ACHN (cell line): ENCODE measurements at regions not wholly inside any gene's neighbourhood (a gene's known extent, or its start where the extent isn't known, plus 50 kb on each side); places are given as distances from the start of the nearest gene placed in this dataset.

Experiments used
- DNase-seq: peaks from one replicate; pipeline ENCODE4 v3.0.0-alpha.2; 2015
- in situ Hi-C: cut with HindIII; loops from 2 replicates; pipeline ENCODE4 v1.10.0; 2017; ENCODE audit warnings: low sequenced_read_pairs, low pct_ligation_motif_present, low pct_unique_long_range_greater_than_20kb

DNA sequence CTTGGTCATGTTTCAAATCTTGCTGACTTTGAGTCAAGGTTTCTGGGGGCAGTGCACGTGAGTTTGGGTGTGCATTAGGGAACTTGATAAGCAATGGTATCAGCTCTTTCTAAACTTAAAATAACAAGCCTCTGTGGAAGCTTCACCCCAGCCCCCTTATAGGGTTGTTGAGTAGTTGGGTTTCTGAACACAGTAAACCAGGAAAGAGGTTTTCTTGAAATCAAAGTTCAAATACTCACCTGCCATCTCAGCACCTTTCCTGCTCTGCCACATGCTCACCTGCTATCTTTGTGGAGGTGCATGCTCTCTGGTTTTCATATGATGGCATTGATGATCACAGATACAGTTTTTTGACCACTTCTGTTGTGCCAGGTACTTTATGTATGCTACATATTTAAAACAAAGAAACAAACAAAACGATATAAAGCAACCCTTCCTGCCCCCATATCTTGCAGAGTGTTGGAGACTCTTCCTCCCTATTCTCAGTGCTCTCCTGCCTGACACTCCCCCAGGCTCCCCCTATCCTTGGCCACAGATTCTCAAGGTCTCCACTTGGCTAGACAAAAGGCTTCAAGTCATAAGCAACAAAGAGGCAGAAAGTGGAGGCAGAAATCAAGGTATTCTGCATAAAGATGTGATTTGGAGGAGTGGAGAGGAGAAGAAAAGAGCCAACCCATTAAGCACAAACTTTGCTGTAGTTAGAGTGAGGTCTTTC, 360.6 kb downstream of the CYRIA start:
- DNase-seq = no peak
- in situ Hi-C loops = no loop called here

DNA sequence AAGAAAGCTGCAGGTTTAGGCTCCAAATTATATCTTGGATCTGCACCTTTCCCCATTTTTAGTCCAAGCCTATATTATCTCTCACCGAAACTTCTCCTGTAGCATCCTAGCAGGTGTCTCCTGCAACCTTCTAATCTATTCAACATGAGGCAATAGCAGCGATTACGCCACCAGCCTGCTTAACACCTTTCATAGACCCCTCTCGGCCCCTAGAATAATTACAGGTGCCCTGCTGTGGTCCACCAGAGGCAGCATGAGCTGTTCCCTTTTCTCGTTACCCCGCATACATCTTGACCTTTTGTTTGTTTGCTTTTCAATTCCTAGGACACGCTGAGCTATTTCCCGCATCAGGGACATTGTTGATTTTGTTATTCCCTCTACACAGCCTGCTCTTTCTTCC, 361.9 kb downstream of the CYRIA start:
- no peak for DNase-seq
- in situ Hi-C loops = no loop called here

GRCh38 chr2:16303273-16303577, 362.4 kb downstream of the CYRIA start:
- in situ Hi-C loops = no loop called here

DNA sequence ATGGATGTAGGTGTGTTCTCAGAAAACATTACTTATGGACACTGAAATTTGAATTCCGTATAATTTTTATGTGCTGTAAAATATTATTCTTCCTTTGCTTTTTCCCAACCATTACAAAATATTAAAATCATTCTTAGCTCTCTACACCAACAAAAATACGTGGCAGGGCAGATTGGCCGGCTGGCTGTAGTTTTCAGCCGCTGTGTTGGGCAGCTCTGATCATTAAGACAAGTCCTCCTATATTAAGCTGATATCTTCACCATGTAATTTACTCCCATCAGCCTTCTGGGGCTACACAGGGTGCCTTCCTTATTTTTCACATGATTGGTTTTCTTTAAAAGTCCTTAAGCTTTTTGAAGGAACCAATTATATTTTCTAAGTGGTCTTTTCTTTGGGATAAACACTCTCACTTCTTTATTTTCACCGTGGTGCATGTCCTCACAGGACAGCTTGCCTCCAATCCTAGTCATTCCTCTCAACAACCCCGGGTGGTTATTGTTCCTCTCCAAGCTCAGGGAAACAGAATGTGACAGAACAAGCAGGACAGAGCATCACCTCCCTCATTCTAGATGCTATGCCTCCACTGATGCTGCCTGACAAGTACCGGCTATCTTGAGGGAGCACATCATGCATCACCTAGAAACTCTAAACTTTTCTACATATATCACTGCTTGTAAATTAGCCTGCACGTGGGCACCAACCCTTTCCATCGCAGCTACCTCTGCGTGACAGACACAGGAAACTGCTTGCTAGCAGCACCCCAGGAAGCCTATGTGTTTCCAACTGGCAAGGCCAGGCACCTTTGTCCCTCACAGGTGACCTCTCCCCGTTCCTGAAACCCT, 362.3 kb downstream of the MYCN start:
- in situ Hi-C loops = no loop called here
- DNase-seq = no peak

More at GRCh38 chr2:16303273-16303577, 362.4 kb downstream of the CYRIA start:
- DNase-seq = no peak

DNA sequence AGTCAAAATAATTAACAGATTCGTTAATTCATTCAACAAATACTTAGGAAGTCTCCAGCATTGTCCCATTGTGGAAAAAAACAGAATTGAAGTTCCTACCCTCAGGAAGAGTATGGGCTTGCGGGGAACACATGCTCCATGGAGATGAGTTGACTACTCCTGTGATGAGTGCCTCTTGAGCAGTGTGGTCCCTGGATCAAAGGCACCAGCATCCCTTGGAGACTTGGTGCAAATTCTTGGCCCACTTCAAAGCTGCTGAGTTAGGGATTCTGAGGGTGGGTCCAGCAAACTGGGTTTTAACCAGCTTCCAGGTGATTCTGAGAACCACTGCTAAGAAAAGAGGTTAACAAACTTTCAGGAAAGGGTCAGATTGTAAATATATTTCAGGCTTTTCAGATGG, 361.6 kb downstream of the MYCN start:
- in situ Hi-C loops = no loop called here
- no peak for DNase-seq

DNA sequence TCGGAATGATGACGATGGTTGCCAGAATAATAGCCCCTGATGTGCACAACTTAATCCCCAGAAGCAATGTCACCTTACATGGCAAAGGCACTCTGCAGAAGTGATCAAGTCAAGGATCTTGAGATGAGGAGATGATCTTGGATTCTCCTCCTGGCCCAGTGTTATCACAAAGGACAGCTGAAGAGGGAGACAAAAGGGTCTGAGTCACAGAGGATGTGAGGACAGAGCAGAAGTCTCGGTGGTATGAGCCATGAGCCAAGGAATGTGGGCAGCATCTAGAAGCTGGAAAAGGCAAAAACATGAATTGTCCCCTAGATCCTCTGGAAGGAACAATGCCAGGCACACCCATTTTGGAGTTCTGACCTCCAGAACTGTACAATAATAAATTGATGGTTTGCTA, 358.5 kb downstream of the MYCN start:
- in situ Hi-C loops = no loop called here

GRCh38 chr2:16296331-16297250, 356.2 kb downstream of the MYCN start:
- in situ Hi-C loops = no loop called here
- no peak for DNase-seq

More for the DNA sequence above, 358.5 kb downstream of the MYCN start:
- no peak for DNase-seq

DNA sequence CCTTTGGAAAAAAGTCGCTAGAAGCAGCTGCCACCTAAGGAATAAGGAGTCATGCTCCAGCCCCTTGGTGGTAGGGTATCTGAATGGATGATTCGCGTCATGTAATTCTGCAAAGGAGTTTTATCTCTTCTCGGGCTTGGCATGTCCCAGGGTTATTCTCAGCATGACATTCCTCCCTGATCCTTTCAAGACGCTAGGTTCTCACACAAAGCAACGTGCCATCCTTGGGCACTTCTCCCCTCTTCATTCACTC, 355.6 kb downstream of the MYCN start:
- in situ Hi-C loops = no loop called here
- DNase-seq = no peak

DNA sequence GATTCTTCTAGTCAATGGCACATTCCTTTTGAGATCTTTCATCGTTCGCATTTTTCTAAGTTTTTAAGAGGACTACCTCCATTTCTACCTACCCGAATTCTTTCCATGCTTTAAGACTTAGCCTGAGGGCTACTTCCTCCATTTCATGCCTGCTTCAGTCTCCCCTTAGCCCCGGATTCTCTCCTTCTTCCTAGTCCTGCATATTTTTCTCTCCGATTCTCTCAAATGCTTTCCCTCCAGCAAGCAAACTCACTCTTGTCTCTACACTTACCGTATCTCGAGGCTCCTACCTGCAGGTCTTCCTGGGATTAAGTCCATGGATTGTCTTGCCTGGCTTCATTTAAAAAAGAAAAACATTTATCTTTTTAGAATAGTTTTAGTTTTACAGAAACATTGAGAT, 354.4 kb downstream of the MYCN start:
- in situ Hi-C loops = no loop called here
- DNase-seq = no peak

DNA sequence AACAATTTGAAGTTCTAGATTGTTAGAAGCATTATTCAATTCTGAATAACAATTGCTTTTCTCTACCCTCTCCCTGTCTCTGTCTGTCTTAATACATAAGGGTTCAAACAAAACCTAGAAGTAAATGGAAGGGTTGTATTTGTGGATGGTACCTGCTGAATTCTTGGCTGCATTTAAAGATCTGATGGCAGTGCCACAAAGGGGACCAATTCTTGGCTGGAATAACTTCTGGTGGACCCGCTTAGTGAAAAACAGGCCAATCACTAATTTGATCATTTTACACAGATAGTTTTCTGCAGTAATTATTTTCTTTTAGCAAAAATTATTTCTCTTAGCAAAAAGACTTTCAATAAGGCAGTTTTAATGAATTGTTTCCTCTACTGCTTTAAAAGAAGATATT, 353.5 kb downstream of the MYCN start:
- DNase-seq = no peak
- in situ Hi-C loops = no loop called here

DNA sequence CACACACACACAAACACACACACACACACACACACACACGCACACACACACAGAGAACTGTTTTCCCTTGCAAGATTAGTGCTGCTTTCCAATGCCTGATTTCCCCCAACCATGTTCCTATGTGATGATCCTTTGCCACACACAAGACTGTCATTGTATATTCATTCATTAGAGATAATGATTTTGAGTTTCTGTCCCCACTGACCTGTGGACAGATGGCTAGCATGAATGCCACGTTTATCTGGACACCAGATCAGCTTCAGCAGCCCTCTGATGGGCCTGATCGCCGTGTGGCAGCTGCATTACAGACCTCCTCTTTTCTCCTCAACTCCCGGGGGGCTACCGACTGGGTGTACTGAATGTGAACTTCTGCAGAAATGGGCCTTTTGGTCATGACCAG, 353.0 kb downstream of the MYCN start:
- DNase-seq = no peak
- in situ Hi-C loops = no loop called here

DNA sequence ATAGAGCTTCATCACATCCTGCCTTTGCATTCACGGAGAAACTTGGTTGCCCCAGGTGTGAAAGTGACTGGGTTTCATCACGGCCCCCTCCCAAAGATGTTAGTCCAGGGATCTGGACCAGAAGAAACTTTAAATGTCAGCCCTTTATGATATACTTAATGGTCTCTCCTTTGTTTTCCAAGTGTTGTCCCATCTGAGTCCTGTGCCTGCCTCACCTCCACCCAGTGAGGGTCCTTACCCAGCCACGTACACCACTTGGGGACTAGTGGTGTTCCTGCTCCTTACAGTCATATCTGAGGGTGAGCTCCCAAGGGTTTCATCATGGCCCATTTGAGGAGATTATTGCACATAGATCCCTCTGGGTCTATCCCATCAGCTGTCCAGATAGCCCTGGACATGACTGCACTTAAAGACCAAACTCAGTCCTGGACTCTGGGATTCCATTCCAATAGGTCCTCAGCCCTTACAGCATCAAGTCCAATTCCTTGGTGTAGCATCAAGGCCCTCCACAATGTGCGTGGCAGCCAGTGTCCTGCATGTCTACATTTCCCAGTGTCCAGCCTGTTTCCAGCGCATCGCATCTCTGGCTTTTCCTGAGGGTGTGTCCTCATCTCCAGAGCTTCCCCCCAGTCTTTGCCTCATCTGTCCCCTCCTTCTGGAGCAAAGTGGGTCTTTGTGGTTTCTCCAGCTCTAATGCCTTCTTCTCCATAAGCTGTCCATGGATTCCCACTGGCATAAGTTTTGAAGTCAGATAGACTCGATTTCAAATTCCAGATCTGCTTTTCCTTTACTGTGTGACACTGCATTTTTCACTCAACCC, 351.6 kb downstream of the MYCN start:
- in situ Hi-C loops = no loop called here
- DNase-seq = no peak

DNA sequence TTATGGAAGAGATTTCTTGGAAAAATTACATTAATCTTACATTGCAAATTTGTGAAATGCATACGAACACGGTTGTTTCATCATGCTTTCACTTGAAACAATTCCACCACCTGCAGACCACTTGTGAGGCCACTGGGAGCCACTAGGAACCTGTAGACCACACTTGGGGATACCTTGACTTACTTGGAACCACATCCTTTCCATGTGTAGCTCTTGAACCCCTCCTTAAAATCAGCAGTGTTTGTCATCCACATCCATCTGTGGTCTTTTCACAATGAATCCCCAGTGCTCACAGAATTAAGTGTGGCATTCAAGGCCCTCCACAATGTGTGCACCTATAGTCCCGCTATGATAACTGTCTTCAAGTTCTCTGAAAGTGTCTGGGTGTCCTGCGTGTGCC, 350.9 kb downstream of the MYCN start:
- in situ Hi-C loops = no loop called here
- no peak for DNase-seq

- in situ Hi-C loops = no loop called here
Measured at GRCh38 chr2:16290311-16291020, 350.1 kb downstream of the MYCN start.

GRCh38 chr2:16288371-16289112, 348.2 kb downstream of the MYCN start:
- in situ Hi-C loops = no loop called here
- DNase-seq = no peak

More at GRCh38 chr2:16290311-16291020, 350.1 kb downstream of the MYCN start:
- no peak for DNase-seq

DNA sequence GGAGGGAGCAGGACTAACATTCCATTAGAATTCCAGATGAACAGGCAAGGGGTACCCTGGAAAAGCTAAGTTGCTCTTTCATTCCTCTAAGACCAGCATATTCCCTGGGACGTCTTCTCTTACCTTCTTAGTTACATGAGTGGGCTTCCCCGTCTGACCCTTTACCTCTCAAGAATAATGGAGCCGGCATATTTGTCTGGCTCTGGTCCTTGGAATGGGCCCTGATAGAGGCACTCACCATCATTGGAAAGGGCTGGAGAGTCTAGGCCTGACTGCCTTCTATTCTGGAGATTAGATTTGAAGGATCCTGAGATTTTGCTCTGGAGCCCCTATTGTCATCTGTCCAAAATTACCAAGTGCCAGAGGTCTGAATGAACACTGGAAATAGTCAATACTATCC, 347.5 kb downstream of the MYCN start:
- in situ Hi-C loops = no loop called here

DNA sequence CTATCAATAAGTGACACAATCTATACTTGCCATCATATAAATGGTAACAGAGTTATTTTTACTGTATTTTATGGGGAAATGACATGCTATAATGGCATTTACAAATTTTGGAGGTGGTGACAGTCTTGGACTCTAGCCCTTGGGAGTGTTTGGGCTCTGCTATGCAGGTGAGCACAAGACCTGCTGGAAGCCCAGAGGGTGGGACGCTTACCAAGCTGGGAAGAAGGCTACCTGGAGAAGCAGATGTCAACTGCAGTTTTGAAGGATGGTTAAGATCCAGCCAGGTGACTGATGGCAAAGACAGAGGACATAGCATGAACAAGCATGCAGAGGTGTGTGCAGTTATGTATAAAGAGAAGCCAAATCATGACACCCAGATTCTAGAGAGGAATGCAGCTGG, 346.9 kb downstream of the MYCN start:
- in situ Hi-C loops = no loop called here

More for the DNA sequence above, 347.5 kb downstream of the MYCN start:
- DNase-seq = no peak

More for the DNA sequence above, 346.9 kb downstream of the MYCN start:
- no peak for DNase-seq
